ENCODE measurements at regions not wholly inside any gene's neighbourhood (a gene's known extent, or its start where the extent isn't known, plus 50 kb on each side); places are given as distances from the start of the nearest gene placed in this dataset.

GRCh38 chr5:100448111-100448528 is 87.1 kb upstream of the FAM174A start:
- Mint-ChIP-seq H3K36me3 (ENCODE audit: insufficient read depth, unreplicated experiment) (no peaks in the 10 kb centered on the region), H3K4me1 (ENCODE audit: low read depth, unreplicated experiment) (no peaks in the 10 kb centered on the region), H3K27me3 (ENCODE audit: insufficient read depth, unreplicated experiment) (no peaks in the 10 kb centered on the region), H3K4me3 (ENCODE audit: unreplicated experiment) (no peak overlapping the region), H3K9me3 (ENCODE audit: unreplicated experiment) (no peaks in the 10 kb centered on the region), H3K27ac (ENCODE audit: unreplicated experiment) (no peak overlapping the region)
- BruUV-seq (replicated peaks): no TSS peak
- Histone ChIP-seq H3K36me3 (ENCODE audit: control insufficient read depth, insufficient read depth, low read length) (no peaks in the 10 kb centered on the region), H3K9me3 (no peaks in the 10 kb centered on the region), H3K27me3 (replicated peaks; ENCODE audit: control insufficient read depth, insufficient read depth, low read length) (no peaks in the 10 kb centered on the region), H3K4me1 (no peaks in the 10 kb centered on the region), H3K4me3 (ENCODE audit: low read depth, low read length) (no peak overlapping the region)
- intact Hi-C loops (cut with micrococcal nuclease; ENCODE audit: unreplicated experiment): no loop called here
- no peak for TF ChIP-seq CTCF (IDR thresholded peaks at IDR 0.05; ENCODE audit: insufficient read depth in 1 of 2, low read depth in 1 of 2, low read length in 1 of 2, severe bottlenecking in 1 of 2, unreplicated experiment in 1 of 2)
- POLR2A ChIA-PET: interaction anchor here (0.7 kb wide), 1 partner anchor 21 kb away, joined by 14 read pairs; no protein-coding TSS in a partner anchor
- CTCF ChIA-PET: no interaction called here
- DNase-seq: no peak

DNA sequence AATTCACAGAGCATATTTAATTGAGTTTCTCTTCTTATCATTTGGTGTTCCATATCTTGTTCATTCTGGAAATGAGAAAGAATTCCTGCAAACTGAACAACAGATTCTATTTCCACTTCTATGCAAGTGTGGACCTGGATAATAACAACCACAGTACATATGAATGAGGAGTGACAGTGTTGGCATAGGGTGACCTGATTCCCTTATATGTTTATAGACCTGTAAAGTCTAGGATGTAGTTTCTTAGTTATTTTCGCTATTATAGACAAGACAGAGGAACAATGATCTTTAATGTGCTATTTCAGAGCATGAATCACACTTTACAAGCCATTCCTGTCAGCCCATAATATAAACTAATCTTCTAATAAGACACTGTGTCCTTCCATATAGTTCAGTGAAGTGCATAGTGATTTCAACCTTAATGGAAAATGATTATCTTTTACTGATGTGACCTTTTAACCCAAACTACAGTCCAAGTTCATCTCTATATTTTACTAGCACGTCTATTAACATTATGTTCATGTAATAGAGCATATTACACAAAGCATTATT is 88.2 kb upstream of the FAM174A start:
- DNase-seq: no peak
- no peak overlapping the region for H3K4me3 ChIP-seq (ENCODE audit: low read depth, low read length)
- no peaks in the 10 kb centered on the region for H3K36me3 ChIP-seq (ENCODE audit: control insufficient read depth, insufficient read depth, low read length)
- ChIA-PET POLR2A (no interaction called here), CTCF (no interaction called here)
- H3K36me3 Mint-ChIP-seq (ENCODE audit: insufficient read depth, unreplicated experiment): no peaks in the 10 kb centered on the region
- H3K27me3 Mint-ChIP-seq (ENCODE audit: insufficient read depth, unreplicated experiment): no peaks in the 10 kb centered on the region
- H3K4me3 Mint-ChIP-seq (ENCODE audit: unreplicated experiment): no peak overlapping the region
- no peaks in the 10 kb centered on the region for H3K9me3 Mint-ChIP-seq (ENCODE audit: unreplicated experiment)
- BruUV-seq (replicated peaks): no TSS peak
- intact Hi-C loops (cut with micrococcal nuclease; ENCODE audit: unreplicated experiment): no loop called here
- no peaks in the 10 kb centered on the region for H3K4me1 ChIP-seq
- no peak overlapping the region for H3K27ac Mint-ChIP-seq (ENCODE audit: unreplicated experiment)
- H3K27me3 ChIP-seq (replicated peaks; ENCODE audit: control insufficient read depth, insufficient read depth, low read length): no peaks in the 10 kb centered on the region
- no peaks in the 10 kb centered on the region for H3K9me3 ChIP-seq
- no peak for TF ChIP-seq CTCF (IDR thresholded peaks at IDR 0.05; ENCODE audit: insufficient read depth in 1 of 2, low read depth in 1 of 2, low read length in 1 of 2, severe bottlenecking in 1 of 2, unreplicated experiment in 1 of 2)
- no peaks in the 10 kb centered on the region for H3K4me1 Mint-ChIP-seq (ENCODE audit: low read depth, unreplicated experiment)

- Histone ChIP-seq H3K4me1 (no peaks in the 10 kb centered on the region), H3K9me3 (no peaks in the 10 kb centered on the region), H3K4me3 (ENCODE audit: low read depth, low read length) (no peak overlapping the region), H3K27me3 (replicated peaks; ENCODE audit: control insufficient read depth, insufficient read depth, low read length) (no peaks in the 10 kb centered on the region), H3K36me3 (ENCODE audit: control insufficient read depth, insufficient read depth, low read length) (no peaks in the 10 kb centered on the region)
- intact Hi-C loops (cut with micrococcal nuclease; ENCODE audit: unreplicated experiment): no loop called here
- no peak for TF ChIP-seq CTCF (IDR thresholded peaks at IDR 0.05; ENCODE audit: insufficient read depth in 1 of 2, low read depth in 1 of 2, low read length in 1 of 2, severe bottlenecking in 1 of 2, unreplicated experiment in 1 of 2)
- Mint-ChIP-seq H3K27ac (ENCODE audit: unreplicated experiment) (no peak overlapping the region), H3K36me3 (ENCODE audit: insufficient read depth, unreplicated experiment) (no peaks in the 10 kb centered on the region), H3K4me3 (ENCODE audit: unreplicated experiment) (no peak overlapping the region), H3K4me1 (ENCODE audit: low read depth, unreplicated experiment) (no peaks in the 10 kb centered on the region), H3K9me3 (ENCODE audit: unreplicated experiment) (no peaks in the 10 kb centered on the region), H3K27me3 (ENCODE audit: insufficient read depth, unreplicated experiment) (no peaks in the 10 kb centered on the region)
- CTCF ChIA-PET: no interaction called here
- BruUV-seq (replicated peaks): no TSS peak
- POLR2A ChIA-PET: no interaction called here
- DNase-seq: no peak
Observed at GRCh38 chr5:100444961-100445360, 90.2 kb upstream of the FAM174A start.
